Activated CD4-positive, alpha-beta T cell treated with anti-CD3 and anti-CD28 coated beads, Interleukin-2, amount 50 U/mL, for 1 hour (primary cell): ENCODE measurements at regions not wholly inside any gene's neighbourhood (a gene's known extent, or its start where the extent isn't known, plus 50 kb on each side); places are given as distances from the start of the nearest gene placed in this dataset.

Experiments used
- DNase-seq: peaks from one replicate; pipeline ENCODE4 v3.0.0-alpha.2; 2020

DNA sequence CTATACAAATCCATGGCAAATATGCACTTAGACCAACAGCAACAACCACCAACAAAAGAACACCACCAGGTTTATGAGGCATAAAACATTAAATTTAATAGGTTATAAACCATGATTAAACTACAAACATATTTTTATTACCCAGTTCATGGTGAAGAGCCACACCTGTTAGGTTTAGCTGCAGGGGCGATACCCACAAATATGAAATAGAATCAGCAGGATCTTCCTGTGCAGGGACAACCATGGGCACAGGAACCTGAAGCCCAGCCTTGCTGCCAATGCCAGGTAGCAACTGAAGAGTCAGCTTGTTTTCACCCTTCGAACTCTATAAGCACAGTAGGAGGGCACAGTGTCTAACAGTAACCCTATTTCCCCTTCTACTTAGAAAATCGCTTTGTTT, 675.0 kb downstream of the SATB2 start:
- DNase-seq, result no peak

DNA sequence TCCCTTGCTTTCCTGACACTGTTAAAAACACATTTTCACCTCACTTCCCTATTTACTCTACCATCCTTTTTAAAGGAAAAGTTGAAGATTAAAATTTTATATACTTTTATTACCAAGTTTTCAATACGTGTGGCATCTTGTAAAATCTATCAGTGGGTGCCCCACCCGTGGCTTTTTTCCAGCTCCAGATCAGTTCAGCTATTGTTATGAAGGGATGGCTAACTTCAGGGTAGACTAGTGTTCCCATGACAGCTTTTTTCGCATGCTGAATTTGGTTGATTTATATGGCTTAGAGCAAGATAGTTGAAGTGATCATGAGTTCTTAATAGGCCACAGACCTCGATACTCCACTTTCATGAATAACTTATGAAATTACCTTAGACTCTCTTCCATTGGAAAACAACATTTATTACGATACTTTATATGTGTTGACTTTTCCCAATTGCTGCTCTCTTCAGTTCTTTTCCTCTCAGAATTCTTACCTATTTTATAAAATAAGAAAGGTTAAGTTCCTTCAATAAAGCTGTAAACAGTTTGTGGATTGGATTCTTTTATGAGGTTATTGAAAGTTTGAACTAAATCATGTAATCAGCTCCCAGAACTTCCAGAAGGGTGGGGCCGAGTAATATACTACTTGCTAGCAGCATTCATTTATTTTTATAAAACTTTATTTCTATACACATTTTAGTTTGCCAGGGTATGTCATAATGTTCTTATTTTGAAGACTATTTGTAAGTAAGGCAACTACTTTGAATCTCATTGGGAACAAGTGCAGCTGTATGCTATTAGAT, 680.9 kb downstream of the SATB2 start:
- DNase-seq, result no peak

DNA sequence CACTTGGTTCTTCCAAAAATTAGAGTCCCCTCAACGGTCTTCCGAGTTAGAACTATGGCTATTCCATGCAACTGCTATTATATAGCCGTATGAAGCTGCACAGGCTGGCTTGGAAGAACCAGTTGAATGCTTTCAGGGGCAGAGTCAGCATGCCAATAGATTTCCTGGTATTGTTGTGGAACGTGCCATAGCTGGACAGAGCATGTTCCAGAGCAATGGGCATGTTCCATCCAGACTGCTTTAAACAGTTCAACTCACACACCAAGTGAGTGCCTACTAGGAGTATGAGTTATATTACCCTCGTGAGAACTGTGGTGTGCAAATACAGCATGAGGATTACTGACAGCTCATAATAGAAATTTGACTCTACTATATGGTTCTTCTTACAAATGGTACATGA, 682.0 kb downstream of the SATB2 start:
- no peak for DNase-seq

DNA sequence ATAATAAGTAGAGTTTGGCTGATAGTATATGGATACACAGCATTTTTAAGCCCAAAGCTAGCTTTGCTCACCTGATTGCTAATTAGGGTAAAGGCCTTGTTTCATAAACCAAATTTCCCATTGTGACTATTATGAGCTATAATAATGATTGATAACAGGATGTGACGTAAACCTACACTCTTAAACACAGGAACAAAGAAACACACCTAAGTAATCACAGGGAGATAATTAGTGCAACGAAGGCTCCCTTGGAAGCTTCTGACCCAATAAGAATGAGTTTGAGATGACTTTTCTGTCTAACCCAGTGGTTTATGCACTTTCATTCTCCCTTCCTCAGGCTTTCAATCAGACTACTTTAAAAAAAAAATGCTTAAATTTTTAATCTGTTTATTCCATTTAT, 683.2 kb downstream of the SATB2 start:
- no peak for DNase-seq

DNA sequence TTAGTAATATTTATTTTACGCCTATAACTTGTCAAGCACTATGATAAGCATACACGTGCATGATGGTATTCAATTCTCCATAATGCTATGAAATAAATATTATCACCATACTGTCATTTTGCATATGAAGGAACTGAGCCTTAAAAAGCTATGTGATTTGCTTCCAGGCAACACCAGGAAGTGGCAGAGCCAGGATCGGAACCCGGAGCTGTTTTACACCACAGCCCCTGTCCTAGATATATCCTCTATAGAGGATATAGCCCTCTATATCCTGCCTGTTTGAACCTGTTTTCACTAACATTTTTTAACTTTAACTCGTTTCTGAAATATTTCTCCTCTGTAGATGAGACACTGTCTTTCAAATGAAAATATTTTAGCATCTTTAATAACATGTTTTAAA, 690.0 kb downstream of the SATB2 start:
- no peak for DNase-seq

DNA sequence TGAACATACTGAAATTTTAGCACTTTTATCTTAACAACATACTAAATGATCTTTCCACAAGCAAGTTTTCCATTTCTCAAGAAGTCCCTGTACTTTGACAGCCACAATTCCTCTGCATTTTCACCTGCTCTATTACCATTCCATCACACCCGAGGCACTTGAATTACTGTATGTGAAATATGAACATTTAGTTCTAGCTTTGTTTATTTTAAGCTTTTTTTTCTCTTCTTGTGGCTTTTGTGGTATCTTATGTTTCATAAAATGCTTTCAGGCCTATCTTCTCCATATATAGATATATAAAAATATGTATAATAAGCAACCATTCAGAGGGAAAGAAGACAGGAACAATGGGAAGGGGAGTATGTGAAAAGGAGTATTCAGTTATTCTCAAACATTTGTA, 693.9 kb downstream of the SATB2 start:
- no peak for DNase-seq

DNA sequence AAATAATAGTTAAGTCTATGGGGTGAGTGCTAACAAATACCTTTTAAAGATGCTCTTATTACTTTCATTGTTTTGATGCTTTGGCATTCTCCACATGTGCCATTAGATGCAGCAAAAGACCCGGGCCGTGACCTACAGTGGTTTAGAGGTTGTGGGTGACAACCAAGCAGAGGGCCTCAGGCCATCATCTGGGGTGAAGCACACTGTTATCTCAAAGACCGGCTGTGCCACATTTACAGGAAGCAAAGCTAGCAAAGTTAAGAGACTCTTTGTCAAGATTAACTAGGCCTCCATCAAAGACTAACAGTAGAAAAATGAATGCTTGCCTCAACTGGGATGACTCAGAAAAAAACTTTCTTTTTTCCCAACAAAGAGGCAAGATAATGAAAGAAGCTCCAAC, 695.3 kb downstream of the SATB2 start:
- no peak for DNase-seq

DNA sequence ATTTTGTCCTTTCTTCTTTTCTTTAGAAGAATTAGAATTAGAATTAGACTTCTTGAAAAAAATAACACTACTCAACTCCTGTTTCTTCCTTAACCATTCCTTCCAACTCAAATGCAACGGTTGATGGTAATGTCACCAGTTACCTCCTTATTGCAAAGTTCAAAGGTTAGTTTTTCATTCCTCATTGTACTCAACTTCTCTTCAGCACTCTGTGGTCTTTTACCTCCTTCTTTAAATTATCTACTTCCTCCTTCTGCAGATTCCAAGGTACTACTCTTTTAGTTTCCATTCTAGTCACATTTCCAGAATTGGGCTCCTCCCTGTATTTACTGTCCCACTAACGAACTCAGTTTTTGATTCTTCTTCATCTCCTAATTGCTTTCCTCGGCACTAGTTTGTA, 700.7 kb downstream of the SATB2 start:
- DNase-seq, result no peak

DNA sequence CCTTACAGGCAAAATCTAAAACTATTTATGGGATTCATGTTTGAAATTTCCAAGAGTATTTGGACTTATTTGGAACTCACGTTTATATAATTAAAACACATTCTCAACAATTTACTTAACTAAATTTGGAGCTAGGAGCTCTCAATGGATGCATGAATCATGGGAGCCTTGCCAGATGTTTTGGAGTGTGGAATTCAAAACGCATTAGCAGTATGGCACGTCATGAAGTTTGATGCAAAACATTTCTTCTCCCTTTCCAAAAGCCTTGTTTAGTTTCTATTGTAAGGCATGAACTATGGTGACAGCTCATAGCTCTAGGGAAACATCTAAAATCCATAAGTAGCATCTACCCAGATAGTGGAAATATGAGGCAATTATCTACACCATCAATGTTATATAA, 701.6 kb downstream of the SATB2 start:
- no peak for DNase-seq

DNA sequence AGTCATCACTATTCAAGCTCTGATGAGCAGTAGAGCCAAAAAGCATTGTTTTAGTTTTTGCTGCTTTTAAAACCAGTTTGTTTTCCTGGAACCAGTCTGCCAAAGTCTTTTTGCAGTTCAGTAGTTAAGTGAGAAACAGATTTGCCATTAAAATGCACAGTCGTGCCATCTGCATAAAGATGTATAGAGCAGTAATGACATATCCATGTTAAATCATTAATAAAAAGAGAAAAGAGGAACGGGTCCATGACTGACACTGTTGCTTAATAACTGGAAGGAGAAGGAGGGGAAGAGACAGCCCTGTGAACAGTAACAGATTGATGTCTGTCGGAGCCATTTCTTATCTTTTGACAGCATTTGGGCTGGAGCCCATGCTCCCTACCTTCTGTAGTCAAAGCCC, 704.6 kb downstream of the SATB2 start:
- DNase-seq, result no peak

DNA sequence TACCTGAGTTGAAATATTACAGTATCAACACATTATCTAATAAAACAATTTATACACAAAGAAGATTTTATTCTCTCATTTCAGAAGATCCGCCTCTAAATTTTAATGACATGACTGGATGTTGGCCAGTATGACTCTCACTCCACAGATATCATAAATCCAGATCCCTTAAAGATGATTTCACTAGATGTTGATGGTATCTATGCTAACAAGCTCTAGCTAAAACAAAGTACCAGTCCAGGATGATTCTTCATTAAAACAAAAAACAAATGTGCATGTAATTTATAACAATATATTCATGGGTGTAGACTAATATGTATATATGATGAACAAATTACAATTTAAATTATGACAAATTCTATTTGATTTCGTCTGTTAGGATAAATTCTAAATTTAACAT, 708.4 kb downstream of the SATB2 start:
- no peak for DNase-seq

DNA sequence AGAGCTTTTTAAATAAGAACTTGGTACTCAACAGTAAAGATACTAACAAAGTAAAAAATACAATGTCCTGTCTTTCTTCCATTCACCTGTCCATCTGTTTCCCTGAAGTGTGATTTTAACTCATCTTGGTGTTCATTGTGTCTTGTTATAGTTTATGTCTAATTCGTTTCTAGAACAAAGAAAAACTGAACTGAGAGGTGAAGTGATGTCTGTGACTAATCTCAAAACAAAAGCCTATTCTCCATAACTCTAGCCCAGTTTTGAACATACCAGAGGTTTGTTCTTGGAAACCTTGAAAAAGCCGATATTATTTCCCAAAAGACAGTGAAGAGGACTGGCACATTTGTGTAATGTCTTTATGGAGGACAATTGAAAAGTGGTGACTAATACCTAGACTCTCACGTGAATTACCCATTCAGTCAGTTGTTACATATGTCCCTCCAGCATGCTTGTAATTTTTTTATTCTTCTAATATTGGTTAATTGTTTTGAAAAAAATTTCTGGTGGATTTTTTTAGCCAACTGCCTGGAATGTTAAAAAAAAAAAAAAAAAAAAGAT, 725.8 kb downstream of the SATB2 start:
- no peak for DNase-seq

DNA sequence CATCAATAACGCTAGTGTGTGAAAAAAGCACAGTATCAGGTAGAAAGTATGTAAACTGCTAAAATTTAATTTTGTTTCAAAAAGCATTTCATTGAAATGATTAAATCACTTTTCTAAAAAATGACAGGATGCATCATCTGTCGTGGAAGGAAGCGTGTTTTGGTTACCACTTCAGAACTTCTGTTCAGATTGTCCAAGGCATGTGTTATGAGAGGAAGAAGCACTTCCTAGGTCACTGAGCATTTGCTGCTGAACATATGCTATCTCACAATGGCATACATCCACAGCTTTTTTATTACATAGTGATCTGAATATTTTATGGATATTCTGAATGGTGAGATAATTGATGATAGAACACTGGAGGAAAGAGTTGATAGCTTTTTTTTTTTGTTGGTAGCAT, 737.5 kb downstream of the SATB2 start:
- no peak for DNase-seq

DNA sequence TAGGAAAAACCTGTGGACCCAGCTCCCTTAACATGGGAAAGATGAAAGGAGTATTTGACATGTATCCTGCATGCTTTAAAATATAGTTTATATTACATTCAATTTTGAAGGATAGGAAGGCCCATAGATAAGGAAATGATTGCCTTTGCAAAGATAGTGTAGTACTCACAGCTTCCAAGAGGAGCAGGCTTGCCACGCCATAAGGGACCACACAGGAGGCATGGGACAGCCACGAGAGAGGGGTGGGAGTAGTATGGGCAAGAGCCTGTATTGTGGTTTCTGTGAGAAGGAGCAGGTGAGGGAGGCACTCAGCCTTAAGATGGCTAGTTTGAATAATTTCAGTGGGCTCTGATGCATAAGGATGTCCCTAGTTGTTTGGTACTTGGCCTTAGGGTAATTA, 740.3 kb downstream of the SATB2 start:
- DNase-seq, result no peak

DNA sequence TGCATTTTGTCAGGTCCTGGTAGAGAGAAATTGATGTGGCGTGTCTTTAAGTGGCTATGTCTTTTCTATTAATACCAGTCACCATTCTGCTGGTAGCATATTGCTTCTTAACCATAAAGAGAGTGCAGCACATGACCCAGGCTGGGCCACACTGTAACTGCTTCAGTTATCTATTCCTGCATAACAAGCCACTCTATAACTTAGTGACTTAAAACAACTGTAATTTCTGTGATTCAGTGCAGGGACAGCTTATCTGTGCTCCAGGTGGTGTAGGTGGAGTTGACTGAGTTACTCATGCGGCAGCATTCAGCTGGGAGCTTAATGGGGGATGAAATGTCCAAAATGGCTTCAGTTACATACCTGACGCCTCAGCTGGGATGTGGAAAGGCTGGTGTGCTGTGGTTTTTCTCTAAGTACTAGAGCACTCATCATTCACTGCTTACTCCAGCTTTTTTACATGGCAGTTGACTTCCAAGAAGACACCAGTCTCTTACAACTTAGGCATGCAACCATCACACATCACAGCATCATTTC, 742.4 kb downstream of the SATB2 start:
- DNase-seq, result no peak

DNA sequence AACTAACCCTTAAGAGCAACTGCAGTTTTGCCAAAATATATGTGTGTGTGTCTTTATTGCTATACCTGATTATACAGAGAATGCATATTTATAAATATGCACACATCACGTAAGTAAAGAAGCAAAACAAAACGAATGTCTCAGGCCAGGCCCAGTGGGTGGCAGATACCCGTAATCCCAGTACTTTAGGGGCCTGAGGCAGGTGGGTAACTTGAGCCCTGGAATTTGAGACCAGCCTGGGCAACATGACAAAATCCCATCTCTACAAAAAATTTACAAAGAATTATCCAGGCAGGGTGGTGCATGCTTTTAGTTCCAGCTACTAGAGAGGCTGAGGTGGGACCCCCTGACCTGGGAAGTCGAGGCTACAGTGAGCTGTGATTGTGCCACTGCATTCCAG, 745.3 kb downstream of the SATB2 start:
- no peak for DNase-seq

DNA sequence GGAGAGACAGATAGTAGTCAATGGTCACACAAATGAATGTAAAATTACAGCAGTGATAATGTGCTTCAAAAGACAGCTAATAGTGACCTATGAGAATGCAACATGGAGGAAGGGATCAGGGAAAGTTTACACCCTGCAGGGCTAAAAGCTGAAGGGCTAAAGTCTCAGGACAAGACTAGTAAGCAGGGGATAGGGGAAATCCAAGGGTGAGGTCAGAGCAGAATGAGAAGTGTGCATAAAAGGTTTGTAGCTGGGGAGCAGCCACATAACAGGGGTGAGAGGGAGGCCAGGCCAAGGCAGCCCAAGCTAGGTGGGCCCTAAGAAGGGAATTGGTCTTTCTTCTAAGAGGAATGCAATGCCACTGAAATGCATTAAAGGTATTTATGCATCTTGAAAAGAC, 746.3 kb downstream of the SATB2 start:
- no peak for DNase-seq

DNA sequence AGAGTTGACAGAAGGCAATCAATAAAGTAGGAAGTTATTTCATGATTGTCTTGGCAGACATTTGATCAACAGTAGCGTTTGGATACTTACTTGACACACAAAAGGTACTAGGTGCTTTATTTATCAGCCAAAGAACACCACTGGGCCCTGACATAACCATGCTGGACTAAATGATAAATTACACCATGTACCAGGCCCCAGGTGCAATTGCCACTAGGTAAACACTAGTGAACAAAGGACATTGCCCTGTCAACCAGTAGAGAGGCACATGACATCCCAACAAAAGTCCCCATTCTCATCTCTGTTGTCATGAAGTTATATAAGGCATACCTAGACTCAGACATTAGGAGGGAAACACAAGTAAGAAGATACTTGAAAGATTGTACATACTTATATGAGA, 747.2 kb downstream of the SATB2 start:
- no peak for DNase-seq

DNA sequence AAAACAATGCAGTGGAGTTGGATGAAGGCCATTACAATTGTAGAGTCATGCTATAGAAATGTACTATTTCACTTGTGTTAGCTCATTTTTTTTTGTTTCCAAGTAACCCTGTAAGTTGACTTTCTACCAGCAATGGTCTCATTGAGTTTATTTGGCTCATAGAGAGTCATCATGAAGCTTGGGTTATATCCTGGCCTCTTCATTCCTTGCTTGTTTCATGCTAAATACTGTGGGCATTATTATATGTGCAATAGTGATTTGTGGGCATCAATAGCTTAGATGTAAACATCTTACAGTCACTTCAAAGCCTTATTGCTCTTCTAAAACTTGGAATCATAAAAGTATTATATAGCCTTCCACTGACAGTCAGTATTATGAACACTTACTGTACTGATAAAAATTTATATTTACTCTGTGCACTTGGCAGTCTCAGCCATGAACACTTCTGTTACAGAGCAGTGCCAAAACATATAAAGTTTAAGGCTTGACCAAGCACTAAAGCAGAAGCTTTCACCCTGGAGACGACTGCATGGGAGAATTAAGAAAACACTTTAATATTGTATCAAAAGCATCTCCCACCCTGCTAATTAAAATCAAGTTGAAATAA, 751.2 kb downstream of the SATB2 start:
- no peak for DNase-seq

DNA sequence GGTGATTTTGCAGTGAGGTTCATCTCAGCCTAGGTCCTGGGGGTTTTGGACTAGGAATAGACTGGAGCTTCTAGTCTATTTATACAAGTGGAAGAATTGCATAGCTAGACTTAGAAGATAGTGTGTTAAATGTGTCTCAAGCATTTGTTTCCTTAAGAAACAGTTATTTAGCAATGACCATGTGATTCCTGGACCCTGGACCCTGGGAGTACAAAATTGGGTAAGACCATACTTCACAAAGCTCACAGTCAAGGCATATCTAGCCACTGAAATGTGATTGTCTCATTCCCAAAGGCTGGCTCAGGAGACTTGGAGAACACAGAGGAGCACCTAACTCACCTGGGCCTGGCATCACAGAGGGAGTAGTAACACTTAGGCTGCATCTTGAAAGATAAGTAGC, 754.5 kb downstream of the SATB2 start:
- no peak for DNase-seq

DNA sequence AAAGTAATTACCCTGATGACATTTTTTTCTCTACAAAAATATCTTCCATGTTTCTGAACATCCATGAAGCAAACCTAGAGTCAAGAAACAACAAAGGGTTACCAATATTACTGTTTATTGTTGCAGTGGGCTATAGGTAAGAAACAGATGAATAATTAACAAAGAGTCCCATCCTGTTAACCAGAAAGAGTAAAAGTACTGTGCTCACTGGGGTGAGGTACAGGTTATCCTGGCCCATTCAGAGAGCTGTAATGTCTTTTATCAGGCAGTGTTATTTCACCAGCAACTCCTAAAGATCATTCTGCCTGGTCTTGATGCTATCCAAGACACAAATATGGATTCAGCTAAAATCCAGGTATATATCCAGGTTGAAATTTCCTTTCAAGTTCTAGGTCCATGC, 754.9 kb downstream of the SATB2 start:
- DNase-seq, result no peak

DNA sequence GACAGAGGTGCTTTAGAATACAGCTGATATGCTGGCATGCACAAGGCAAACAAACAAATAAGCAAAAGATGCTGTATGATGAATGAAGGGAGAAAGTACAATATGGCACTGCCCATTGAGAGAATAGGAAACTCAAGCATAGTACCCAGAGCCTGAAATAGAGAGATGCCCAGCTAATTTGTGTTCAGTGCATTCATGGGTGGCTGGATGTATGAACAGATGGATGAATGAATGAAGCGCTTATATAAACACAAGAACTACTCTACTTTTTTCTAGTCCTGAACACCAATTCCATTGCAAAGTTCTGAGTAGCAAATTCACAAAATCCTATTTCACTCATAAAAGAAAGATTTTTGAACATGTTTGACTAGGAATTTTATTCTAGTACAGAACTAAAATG, 756.3 kb downstream of the SATB2 start:
- DNase-seq, result no peak

DNA sequence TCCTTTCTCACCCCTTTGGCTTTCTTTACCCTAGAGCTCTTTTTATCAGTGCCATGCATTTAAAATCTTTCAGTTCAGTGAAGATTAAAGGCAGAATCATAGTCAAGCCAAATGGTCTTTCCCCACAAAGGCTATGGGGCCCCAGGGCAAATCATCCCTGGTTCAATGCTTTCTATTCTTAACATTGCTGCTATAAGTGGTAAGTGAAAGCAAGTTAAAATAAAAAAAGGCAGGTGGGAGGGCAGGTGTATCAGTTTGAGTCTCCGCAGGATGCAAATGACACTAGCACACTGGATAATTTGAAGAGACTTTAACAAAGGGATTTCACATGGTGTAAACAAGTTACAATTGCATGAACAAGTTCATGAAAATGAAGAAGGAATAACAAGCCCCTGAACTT, 757.4 kb downstream of the SATB2 start:
- no peak for DNase-seq

DNA sequence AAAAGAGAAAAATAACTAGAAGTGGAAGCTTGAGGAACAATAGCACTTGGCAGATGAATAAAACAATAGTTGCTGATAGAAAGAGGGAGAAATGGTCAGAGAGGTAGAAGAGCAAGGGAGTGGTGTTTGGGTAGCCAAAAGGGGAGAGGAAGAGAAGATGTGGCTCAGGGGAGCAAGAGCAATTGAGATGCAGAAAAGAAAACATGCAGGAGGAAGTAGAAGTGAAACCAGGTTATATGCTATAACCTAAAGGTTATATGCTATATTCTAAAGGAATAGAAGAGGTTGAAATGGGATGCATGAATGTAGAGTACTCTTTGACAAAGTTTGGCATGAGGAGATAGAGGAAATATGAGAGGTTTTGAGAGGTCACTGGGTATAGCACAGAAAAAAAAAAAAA, 759.5 kb downstream of the SATB2 start:
- DNase-seq, result no peak

DNA sequence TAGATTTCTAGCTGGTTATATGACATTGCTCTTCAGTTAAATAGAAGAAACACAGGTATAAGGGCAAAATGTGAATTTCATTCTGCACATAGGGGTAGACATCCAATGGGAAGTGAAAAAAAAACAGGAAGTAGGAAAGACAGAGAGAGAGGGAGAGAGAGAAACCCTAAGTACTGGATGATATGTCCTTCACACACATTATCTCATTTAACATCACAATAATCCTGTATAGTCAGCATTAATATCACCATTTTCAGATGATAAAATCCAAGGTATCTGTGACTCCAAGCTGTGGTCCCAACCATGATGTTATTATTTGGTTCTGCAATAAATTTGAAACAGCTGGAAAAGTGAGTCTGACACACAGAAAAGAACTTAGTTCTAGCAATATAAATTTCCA, 759.9 kb downstream of the SATB2 start:
- DNase-seq, result no peak
